NCI-H524 treated with DMSO at 0.1 percent for 48 hours (cell line): ENCODE measurements at regions not wholly inside any gene's neighbourhood (a gene's known extent, or its start where the extent isn't known, plus 50 kb on each side); places are given as distances from the start of the nearest gene placed in this dataset.

Experiments used
- DNase-seq: peaks from one replicate; lab custom pipeline; 2025; lab: John Stamatoyannopoulos, UW

- DNase-seq = no peak
These were observed 182.6 kb downstream of the TRPC6 start for GRCh38 chr11:101401245-101401644.

GRCh38 chr11:101397979-101398378 is 185.8 kb downstream of the TRPC6 start:
- no peak for DNase-seq

- no peak for DNase-seq
These were observed 193.3 kb downstream of the TRPC6 start for GRCh38 chr11:101390539-101390938.

GRCh38 chr11:101369835-101370234 is 214.0 kb downstream of the TRPC6 start:
- DNase-seq = no peak

- DNase-seq = no peak
These were observed 220.0 kb downstream of the TRPC6 start for GRCh38 chr11:101363706-101364275.

GRCh38 chr11:101362643-101363042 is 221.2 kb downstream of the TRPC6 start:
- DNase-seq = no peak

GRCh38 chr11:101357771-101358170 is 226.0 kb downstream of the TRPC6 start:
- DNase-seq = no peak

- no peak for DNase-seq
These were observed 225.2 kb upstream of the PGR start for GRCh38 chr11:101354801-101355200.

- DNase-seq = no peak
These were observed 219.2 kb upstream of the PGR start for GRCh38 chr11:101348786-101349185.

- DNase-seq = no peak
These were observed 217.0 kb upstream of the PGR start for GRCh38 chr11:101346591-101346990.

- no peak for DNase-seq
These were observed 216.3 kb upstream of the PGR start for GRCh38 chr11:101345891-101346290.

- DNase-seq = no peak
These were observed 212.7 kb upstream of the PGR start for GRCh38 chr11:101342307-101342706.

- no peak for DNase-seq
These were observed 212.0 kb upstream of the PGR start for GRCh38 chr11:101341578-101341977.

- no peak for DNase-seq
These were observed 207.2 kb upstream of the PGR start for GRCh38 chr11:101336858-101337257.

GRCh38 chr11:101336155-101336554 is 206.5 kb upstream of the PGR start:
- no peak for DNase-seq

- no peak for DNase-seq
These were observed 205.0 kb upstream of the PGR start for GRCh38 chr11:101334581-101334980.

- no peak for DNase-seq
These were observed 201.8 kb upstream of the PGR start for GRCh38 chr11:101331411-101331810.

- DNase-seq = no peak
These were observed 198.3 kb upstream of the PGR start for GRCh38 chr11:101327908-101328307.

GRCh38 chr11:101326141-101326540 is 196.5 kb upstream of the PGR start:
- DNase-seq = no peak

GRCh38 chr11:101323997-101324396 is 194.4 kb upstream of the PGR start:
- no peak for DNase-seq

GRCh38 chr11:101321222-101321621 is 191.6 kb upstream of the PGR start:
- no peak for DNase-seq

GRCh38 chr11:101306721-101307120 is 177.1 kb upstream of the PGR start:
- DNase-seq = no peak

GRCh38 chr11:101305496-101305895 is 175.9 kb upstream of the PGR start:
- DNase-seq = no peak

GRCh38 chr11:101299210-101299609 is 169.6 kb upstream of the PGR start:
- DNase-seq = no peak

GRCh38 chr11:101296896-101297295 is 167.3 kb upstream of the PGR start:
- DNase-seq = no peak
